ENCODE measurements at regions not wholly inside any gene's neighbourhood (a gene's known extent, or its start where the extent isn't known, plus 50 kb on each side); places are given as distances from the start of the nearest gene placed in this dataset.

GRCh38 chr17:33652731-33653398, 359.8 kb upstream of the ASIC2 start:
- DNase-seq, result no peak

- no peak for DNase-seq
These were observed 360.3 kb upstream of the ASIC2 start for GRCh38 chr17:33653399-33653788.

GRCh38 chr17:33657181-33657580, 364.1 kb upstream of the ASIC2 start:
- DNase-seq, result no peak

- DNase-seq, result no peak
These were observed 368.9 kb upstream of the ASIC2 start for GRCh38 chr17:33661975-33662374.

GRCh38 chr17:33664116-33664840, 371.2 kb upstream of the ASIC2 start:
- DNase-seq, result no peak

GRCh38 chr17:33667052-33667509, 374.0 kb upstream of the ASIC2 start:
- peak; percentile 17 to 20 for DNase-seq

- no peak for DNase-seq
These were observed 374.6 kb upstream of the ASIC2 start for GRCh38 chr17:33667671-33668070.

- no peak for DNase-seq
These were observed 375.4 kb upstream of the ASIC2 start for GRCh38 chr17:33668516-33668915.

GRCh38 chr17:33671491-33671890, 378.4 kb upstream of the ASIC2 start:
- DNase-seq, result no peak

- peak; percentile 37 to 64 for DNase-seq
These were observed 381.6 kb upstream of the ASIC2 start for GRCh38 chr17:33674685-33675084.

GRCh38 chr17:33676444-33676843, 383.3 kb upstream of the ASIC2 start:
- DNase-seq, result no peak

- no peak for DNase-seq
These were observed 386.5 kb upstream of the ASIC2 start for GRCh38 chr17:33679595-33679994.

- no peak for DNase-seq
These were observed 387.4 kb upstream of the ASIC2 start for GRCh38 chr17:33680472-33680871.

GRCh38 chr17:33682599-33682998, 389.5 kb upstream of the ASIC2 start:
- DNase-seq, result no peak

- DNase-seq, result no peak
These were observed 391.6 kb upstream of the ASIC2 start for GRCh38 chr17:33684735-33685134.

- DNase-seq, result peak; percentile 18 to 47
These were observed 393.1 kb upstream of the ASIC2 start for GRCh38 chr17:33686171-33686570.

GRCh38 chr17:33687831-33688230, 394.7 kb upstream of the ASIC2 start:
- DNase-seq, result no peak

GRCh38 chr17:33688771-33689170, 395.7 kb upstream of the ASIC2 start:
- DNase-seq, result no peak

- DNase-seq, result no peak
These were observed 396.6 kb upstream of the ASIC2 start for GRCh38 chr17:33689725-33690124.

GRCh38 chr17:33695431-33695830, 402.3 kb upstream of the ASIC2 start:
- DNase-seq, result no peak

GRCh38 chr17:33696102-33696501, 403.0 kb upstream of the ASIC2 start:
- DNase-seq, result no peak

GRCh38 chr17:33697557-33697956, 404.5 kb upstream of the ASIC2 start:
- DNase-seq, result no peak

- DNase-seq, result no peak
These were observed 408.8 kb upstream of the ASIC2 start for GRCh38 chr17:33701910-33702309.

GRCh38 chr17:33704856-33705255, 411.8 kb upstream of the ASIC2 start:
- no peak for DNase-seq

- DNase-seq, result no peak
These were observed 416.8 kb upstream of the ASIC2 start for GRCh38 chr17:33709881-33710280.

Data from stimulated activated CD4-positive, alpha-beta T cell treated with anti-CD3 and anti-CD28 coated beads, Interleukin-2, amount 100 ng/mL, for 24 hours (primary cell).